NK-92 treated with Interleukin-12 subunit alpha and Interleukin-12 subunit beta, amount 100 ng/mL, for 24 hours (cell line): ENCODE measurements at regions not wholly inside any gene's neighbourhood (a gene's known extent, or its start where the extent isn't known, plus 50 kb on each side); places are given as distances from the start of the nearest gene placed in this dataset.

Experiments used
- DNase-seq: peaks from one replicate; lab custom pipeline; 2025; lab: John Stamatoyannopoulos, UW

DNA sequence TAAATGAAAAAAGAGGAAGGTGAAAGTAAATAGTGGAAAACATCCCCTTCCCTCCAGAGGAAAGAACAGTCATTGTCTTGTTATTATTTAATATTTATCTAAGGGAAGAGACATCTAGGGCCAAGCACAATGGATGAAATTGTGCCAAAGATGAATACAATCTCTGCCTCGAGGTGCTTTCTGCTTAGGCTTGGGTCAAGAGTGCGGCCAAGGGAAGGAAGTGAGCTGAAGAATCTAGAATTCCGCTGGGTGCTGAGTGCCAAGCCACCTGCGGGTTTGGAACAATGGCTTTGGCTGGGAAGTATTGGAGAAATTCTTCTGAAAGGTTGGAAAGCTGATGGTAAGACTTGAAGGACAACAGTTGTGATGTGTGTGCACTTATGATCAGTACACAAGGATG, 531.3 kb upstream of the FZD8 start:
- DNase-seq: no peak

DNA sequence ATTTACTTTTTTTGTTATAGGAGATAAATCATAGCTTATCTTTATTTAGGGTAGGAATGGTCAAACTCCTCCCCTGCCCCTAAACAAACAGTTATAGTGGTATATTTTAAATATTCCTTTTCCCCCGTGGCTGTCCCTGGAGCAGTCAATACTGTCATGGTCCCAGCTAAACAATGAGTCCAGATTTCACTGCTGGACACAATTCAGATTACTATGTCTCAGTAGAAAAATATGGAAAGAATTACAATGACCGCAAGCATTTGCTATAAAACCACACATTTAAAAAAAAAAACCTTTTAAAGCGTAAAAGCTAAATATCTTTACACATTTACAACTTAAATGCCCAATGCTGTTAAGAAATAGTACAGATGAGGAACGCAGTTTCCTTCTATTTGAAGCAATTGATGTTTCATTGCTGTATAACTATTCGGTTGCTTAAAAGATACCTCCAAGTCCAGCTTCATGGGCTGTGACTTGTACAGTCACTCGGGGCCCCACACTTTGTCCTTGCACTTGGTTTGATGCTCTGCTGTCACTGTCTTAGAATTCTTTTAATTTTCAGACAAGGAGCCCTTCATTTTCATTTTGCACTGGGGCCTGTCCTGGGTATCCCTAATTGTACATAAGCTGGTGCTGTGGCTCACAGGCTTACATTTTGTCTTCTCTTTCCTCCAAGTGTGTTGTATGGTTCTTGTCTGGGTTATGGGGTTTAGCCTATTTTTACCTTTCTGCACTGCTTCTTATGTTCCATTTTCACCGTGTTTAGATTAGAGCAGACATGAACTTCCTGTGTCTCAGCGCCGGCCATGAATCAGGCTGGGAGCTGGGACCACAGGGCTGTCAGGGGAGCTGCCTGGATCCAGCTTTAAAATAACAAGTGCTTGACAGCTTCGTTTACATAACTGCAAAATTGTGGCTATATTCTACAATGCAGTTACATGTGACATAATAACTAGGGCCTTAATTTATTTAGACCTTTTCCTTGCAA, 530.2 kb upstream of the FZD8 start:
- no peak for DNase-seq

DNA sequence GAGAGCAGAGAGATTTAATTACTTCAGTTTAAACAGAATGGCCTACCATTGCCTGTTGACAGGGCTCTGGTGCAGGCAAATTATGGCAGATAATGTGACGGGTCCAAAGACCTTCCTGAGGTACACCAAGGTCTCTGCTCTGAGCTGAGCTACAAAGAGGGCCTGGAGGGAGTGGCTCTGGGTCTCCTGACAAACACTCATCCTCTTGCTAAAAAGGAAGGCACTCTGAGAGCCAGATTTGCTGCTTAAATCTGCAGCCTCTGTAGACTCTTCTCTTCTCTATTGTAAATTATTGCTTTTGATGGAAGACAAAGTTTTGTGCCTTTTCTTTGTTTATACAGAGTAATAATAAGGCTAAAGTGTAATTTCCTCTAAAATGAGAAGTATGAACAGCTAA, 529.5 kb upstream of the FZD8 start:
- DNase-seq: no peak

DNA sequence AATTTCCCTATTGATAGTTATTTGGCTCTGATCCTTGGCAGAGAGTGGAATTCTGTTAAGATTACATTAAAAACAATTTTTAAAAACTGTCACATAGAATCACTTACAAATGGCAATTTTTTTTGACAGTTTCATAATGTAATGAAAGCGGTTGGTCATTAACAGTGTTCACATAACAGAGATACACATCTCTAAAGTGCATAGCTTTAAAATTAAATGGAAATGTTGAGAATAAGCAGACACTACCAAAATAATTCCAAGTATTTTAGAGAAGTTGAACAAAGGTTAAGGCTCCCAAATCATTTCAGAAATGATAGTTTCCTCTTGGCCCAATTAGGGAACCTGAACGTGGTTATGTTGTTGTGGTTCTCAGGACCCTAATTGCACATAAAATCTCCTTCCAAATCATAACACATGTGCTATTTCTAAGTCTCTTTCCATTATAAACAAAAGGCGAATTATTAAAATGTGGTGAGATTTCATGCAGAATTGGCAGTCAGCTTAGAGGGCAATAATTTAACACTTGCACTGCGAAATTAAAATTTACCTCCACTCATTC, 528.9 kb upstream of the FZD8 start:
- DNase-seq: no peak

DNA sequence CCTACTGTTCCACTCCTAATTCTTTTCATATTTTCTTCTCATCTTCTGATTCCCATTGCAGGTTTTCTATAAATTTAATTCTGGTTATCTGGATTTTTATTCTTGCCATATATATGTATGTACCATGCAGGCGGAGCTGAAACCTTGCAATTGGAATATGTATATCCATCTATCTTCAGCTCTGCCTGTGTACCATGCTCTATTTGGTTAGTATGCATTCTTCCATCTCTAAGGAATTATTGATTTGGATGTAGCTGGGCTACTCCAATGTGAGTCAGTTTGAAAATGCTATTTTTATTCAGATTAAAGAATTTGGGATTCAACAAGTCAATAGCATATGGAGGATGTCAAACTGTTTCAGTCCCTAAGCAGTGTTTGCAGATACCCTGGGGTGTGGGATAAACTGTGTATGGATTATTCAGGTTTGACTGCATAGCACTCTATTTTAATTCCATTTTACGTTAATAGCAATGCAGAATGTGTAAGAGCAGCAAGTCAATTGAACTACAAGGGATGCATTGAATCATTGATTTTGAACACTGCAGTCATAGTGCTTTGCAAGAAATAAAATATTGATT, 528.1 kb upstream of the FZD8 start:
- DNase-seq: no peak

DNA sequence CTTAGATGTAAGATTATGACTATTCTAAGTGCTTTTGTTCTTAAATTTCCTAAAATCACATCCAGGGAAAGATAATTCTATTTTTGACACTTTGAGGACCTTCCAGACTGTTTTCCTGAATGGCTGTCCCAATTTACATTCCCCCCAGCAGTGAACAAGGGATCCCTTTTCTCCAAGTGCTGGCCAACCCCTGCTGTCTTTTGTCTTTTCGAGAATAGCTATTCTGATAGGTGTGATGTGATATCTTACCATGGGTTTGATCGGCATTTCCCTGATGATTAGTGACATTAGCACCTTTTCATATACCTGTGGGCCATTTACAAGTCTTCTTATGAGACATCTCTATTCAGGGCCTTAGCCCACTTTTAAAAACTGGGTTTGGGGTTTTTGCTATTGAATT, 526.7 kb upstream of the FZD8 start:
- DNase-seq: no peak

DNA sequence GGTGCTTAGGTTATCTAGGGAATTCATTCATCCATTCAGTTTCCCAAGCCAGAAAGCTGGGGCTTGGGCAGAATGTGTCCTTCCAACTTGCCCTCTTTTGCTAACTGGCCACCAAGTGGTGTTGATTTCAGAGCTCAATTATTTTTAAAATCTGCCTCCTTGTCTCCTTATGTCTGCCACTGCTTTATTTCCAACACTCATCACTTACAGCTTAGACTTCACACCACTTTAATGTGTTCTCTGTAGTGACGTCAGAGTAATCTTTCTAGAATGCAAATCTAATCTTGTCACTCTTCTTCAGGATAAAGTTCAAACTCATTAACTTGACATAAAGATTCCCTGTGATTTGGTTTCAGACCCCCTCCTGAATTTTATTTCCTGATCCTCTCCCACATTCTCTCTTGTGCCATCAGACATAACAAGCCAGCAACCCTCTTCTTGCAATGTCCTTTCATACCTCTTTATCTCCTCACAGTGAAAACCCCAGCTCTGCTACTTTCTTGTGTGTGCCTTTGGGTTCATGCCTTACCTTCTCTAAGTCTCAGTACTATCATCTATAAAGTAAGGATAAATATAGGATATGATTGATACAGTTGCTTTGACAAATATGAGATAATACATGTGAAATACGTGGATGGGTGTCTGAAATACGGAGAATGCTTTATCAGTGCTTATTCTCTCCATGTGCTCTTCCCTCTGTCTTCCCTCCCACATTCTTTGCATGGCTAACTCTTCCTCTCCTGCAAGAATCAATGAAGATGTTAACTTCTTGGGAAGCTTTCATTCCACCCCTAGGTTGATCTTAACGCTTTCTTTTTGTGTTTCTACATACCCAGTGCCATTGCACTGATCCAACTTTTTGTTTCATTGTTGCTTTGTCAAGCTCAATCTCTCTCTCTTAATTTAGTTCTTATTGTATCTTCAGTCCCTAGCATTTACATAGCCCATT, 522.7 kb upstream of the FZD8 start:
- no peak for DNase-seq

DNA sequence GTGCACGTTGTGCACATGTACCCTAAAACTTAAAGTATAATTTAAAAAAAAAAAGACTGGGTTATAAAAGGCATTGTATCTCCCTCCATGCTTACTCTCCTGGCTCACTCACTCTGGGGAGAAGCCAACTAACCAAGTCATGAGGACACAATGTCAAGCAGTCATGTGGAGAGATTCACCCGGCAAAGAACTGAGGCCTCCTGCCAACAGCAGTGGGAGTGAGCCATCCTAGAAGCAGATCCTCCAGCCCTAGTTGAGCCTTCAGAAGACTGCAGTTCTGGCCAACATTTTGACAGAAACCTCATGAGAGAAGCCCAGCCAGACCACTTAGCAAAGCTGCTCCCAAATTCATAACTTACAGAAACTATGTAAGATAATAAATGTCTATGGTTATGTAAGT, 521.7 kb upstream of the FZD8 start:
- DNase-seq: no peak

DNA sequence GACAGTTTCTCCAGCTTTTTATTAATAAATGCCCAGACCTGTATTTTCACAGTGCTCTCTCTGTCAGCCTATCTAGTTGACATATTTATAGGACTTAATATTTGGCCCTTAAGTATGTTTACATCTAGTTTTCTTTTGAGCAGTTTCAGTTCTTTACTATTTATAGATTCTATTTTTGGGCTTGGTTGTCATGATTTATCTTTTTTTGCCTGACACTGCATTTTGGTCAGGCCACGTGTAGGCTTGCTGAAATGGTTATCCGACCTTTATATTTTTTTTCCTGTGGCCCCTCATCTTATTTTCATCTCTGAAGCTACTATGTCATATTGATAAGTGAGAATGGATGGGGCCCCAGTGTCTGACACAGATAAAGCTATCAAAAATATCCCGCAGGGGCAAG, 515.4 kb upstream of the FZD8 start:
- DNase-seq: no peak

DNA sequence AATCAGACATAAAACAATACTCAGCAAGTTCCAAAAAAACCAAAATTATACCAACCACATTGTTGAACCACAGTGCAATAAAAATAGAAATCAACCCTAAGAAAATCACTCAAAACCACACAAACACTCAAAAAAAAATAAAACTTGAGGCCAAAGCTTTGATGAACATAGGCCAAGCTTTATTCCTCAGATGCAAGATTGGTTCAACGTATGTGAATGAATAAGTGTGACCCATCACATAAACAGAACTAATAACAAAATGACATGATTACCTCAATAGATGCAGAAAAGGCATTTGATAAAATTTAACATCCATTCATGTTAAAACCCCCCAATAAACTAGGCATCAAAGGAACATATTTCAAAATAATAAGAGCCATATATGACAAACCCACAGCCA, 506.1 kb upstream of the FZD8 start:
- no peak for DNase-seq

DNA sequence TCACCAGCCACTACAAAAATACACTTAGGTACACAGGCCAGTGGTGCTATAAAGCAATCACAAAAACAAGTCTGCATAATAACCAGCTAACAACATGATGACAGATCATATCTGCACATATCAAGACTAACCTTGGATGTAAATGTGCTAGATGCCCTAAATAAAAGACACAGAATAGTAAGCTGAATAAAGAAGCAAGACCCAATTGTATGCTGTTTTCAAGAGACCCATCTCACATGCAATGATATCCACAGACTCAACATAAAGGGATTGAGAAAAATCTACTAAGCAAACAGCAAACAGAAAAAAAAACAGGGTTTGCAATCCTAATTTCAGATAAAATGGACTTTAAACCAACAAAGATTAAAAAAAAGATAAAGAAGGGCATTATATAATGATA, 505.4 kb upstream of the FZD8 start:
- no peak for DNase-seq

DNA sequence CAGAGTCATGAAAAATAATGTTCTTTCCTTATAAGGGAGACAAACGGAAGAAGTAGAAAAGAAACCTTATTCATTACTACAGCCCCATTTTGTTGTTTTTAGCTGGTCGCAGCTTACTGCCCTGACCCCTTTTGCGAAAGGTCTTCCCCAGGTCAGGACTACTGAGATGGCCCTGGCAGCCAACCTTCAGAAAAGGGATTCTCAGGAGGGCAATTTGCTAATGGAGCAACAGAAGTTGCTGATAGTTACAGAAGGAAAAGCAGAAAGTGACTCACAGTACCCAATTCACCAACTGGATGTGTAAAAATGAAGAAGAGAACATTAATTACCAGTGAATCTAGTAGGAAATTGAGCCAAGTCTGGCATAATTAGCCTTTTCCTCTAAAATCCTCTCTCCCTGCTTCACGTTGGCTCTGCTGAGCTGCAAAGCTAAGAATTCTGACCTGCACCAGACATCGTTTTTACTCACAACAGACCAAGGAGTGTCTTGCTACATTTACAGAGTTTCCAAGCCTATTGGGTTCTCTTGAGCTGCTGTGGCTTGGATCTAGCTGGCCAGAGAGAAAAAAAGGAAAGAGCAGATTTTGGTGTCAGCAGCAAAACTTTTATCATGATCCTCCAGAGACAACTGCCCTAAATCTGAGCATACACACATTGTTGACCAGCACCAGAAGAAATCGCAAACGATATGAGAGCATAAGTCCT, 499.9 kb upstream of the FZD8 start:
- no peak for DNase-seq

DNA sequence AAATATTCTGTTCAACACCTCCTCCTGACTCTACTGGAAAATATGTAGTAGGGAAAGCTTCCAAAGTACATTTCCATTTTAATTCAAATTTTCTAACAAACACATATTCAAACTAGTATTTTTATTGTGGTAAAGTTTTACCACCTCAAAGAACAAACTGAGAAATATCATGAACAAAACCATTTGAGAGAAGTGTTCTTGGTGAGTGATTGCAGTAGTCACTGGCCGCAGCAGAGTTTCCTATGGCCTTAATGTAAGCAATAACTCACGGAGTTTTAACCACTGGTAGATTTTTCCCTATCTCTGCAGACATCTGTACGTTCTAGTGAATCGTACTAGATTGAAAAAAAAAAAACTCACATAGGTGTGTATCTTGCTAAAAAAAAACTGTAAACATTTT, 487.0 kb upstream of the FZD8 start:
- no peak for DNase-seq

DNA sequence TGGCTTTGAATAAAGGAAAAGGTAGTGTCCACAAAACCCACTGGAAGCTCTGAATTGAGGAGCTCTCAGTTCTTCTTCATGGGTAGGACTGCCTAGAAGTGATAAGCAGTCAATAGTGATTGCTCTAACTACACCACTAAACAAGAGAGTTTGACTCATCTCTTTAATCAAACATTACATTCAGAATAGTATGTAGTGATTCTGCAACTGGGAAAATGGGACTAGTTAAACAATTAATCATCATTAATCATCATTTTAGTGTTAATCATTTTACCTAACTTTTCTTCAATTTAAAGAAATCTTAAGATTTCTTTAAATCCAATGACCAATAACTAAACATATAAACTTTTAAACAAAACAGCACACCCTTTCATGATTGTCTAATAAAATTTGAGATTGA, 484.0 kb upstream of the FZD8 start:
- DNase-seq: no peak

DNA sequence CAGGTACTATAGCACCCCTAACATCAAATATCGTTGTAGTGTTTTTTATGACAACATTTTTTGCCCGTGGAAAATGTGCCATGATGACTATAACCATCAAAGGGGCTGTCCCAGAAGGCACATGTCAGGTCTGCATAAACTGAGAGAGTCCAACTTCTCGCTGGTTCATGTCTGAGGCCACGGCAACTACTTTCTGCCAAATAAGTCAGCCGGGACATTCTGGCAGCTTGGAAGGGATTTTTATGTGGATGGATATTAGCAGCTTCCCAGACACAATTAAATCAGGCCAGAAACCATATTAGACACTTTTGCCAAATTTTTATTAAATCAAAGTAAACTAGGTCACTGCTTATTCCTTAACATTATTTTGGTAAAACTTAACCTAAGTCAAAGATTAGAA, 477.4 kb upstream of the FZD8 start:
- no peak for DNase-seq

DNA sequence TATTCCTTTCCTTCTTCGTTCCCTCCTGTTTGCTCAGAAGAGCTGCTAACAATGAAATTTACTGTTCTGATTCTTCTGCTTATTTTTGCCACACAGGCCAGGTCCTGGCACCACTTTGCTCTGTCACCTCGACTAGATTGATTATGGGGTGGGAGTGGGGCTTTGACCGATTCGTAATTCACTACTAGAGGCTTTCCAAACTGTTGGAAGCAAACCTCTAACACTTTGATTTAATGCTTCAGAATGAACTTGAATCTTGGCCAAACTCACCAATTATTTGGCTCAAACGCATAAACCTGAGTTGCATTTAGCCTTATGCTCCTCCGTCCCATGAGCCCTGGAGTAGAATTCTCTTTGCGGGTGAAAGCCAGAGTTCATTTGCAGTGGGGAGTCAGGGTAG, 476.2 kb upstream of the FZD8 start:
- DNase-seq: no peak

DNA sequence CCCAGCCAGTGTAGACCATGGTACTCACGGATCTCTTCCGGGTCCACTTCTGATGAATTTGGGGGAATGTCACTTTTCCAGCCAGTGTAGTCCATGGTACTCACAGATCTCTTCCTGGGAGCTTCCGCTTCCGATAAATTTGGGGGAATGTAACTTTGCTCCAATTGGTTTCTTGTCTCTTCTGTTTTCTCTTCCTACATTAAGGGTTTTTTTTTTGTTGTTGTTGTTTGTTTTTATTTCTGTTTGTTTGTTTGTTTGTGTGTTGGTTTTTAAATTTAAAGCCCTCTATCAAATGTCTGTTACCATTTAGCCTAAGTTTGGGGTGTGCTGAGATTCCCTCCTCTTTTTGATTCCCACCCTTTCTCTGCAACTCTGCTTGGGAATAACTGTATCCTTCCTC, 475.8 kb upstream of the FZD8 start:
- DNase-seq: no peak

DNA sequence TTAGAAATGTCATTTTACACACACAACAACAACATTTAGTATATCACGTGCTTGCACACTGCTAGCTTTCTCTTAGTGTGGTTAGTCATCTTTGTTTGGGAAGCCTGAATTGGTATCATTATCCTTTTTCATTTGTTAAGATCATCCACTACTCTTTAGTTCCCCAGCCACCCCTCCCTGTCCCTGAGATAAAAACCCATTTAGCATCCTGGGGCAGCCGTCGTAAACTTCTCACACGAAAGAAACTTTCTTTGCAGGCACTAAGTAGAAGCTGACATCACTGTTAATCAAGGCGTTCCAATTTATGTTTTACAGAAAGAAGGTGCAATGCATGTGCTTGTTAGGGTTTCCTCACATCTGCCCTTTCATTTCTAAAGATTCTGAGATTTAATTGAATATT, 475.1 kb upstream of the FZD8 start:
- DNase-seq: no peak

DNA sequence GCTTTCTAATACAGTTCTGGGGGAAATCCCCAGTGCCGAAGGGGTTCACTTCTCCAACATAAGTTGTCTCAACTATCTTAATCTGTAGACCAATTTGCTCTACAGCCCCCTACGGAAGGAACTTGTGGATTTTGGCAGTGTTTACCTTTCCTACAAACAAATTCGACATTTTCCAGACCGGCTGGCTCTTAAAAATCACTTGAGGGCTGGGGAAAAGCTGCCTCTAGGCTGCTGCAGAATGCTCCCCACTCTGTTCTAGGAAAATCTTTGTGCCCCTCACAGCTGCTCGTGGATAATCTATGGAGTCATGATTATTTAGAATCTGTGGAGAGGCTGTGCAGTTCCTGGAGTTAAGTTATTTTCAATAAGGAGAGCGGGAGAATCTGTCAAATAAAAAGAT, 474.6 kb upstream of the FZD8 start:
- DNase-seq: no peak

DNA sequence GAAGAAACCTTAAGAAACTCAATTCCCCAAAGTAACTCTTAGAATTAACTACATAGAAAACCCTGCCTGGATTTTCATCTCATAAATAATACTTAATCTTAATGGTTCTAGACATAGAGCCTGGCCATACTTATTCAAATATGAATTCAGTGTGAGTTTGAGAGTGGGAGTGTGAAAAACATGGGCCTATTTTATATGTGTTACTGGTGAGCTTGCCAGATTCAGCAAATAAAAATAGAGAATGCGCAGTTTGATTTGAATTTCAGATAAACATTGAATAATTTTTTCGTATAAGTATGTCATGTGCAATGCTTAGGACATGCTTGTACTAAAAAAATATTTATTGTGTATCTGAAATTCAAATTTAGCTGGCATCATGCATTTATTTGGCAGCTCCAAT, 473.9 kb upstream of the FZD8 start:
- no peak for DNase-seq

DNA sequence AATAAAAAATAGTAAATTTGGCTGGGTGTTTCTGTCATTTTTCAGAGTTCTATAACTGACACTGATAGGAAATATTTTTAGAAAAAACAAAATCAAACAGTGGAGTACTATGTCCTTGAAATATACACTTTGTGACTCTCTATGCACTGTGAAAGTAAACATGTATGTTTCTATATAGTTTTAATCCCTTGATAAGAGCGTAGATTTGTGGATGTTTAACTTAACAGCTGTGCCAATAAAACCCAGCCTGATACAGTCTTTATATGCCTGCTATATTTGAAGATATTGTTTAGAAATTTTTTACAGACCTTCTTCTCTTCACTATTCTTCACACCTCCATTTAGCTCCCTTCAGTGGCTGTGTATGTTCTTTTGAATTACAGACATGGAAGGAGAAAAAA, 473.3 kb upstream of the FZD8 start:
- no peak for DNase-seq

DNA sequence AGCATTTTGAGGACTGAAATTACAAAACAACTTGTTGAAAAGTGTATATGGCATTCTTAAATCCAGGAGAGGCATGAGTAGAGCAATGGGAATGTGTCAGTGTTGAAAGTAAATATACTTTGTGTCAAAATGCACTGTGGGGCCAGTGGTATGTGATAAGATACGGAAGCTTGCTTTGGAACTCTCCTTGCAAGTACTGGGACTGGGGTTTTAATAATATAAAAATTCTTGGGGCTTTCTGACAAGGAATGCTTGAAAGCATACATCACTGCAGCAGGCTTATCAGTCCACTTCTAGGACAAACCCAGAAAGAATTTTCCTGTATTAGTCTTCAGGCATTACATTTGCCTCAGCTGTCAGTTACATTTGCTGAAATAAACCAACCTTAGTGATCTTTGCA, 472.8 kb upstream of the FZD8 start:
- DNase-seq: no peak
